ENCODE measurements at regions not wholly inside any gene's neighbourhood (a gene's known extent, or its start where the extent isn't known, plus 50 kb on each side); places are given as distances from the start of the nearest gene placed in this dataset.

GRCh38 chr5:68821056-68821455 lies 272.8 kb upstream of the SLC30A5 start:
- TF ChIP-seq CTCF (IDR thresholded peaks at IDR 0.05; ENCODE audit: low read length) = no peak
- TF ChIP-seq EZH2 (IDR thresholded peaks at IDR 0.05; ENCODE audit: borderline replicate concordance, low read length) = no peak
